Amygdala (tissue), 56 donors: ENCODE measurements at regions not wholly inside any gene's neighbourhood (a gene's known extent, or its start where the extent isn't known, plus 50 kb on each side); places are given as distances from the start of the nearest gene placed in this dataset.
"Not testable (repeated sequence)": the region's sequence is repeated elsewhere in the genome, so short reads cannot be mapped to it uniquely, and the experiment has no call there.

Source experiments
- DNase-seq, 56 donors: peaks; one replicate each; lab custom pipeline; 2025; lab: John Stamatoyannopoulos, UW

GRCh38 chr4:144362366-144362765 lies 221.8 kb upstream of the GYPA start:
- no peak for DNase-seq

- no peak for DNase-seq
Observed at GRCh38 chr4:144363890-144364289, 223.4 kb upstream of the GYPA start.

GRCh38 chr4:144366425-144366824 lies 225.9 kb upstream of the GYPA start:
- no peak for DNase-seq

GRCh38 chr4:144371485-144371884 lies 231.0 kb upstream of the GYPA start:
- no peak for DNase-seq

GRCh38 chr4:144374065-144374464 lies 233.5 kb upstream of the GYPA start:
- no peak for DNase-seq

- no peak for DNase-seq
Observed at GRCh38 chr4:144376866-144377265, 236.3 kb upstream of the GYPA start.

- DNase-seq = no peak
Observed at GRCh38 chr4:144384408-144384807, 243.9 kb upstream of the GYPA start.

GRCh38 chr4:144399927-144400326 lies 246.0 kb upstream of the HHIP start:
- DNase-seq = no peak

GRCh38 chr4:144402176-144402575 lies 243.8 kb upstream of the HHIP start:
- no peak for DNase-seq

GRCh38 chr4:144402999-144403398 lies 243.0 kb upstream of the HHIP start:
- no peak for DNase-seq

- no peak for DNase-seq
Observed at GRCh38 chr4:144403893-144404292, 242.1 kb upstream of the HHIP start.

- DNase-seq = no peak
Observed at GRCh38 chr4:144409525-144409924, 236.4 kb upstream of the HHIP start.

- DNase-seq = no peak
Observed at GRCh38 chr4:144410230-144410783, 235.6 kb upstream of the HHIP start.

- DNase-seq = no peak
Observed at GRCh38 chr4:144411119-144411518, 234.8 kb upstream of the HHIP start.

GRCh38 chr4:144411700-144412099 lies 234.3 kb upstream of the HHIP start:
- DNase-seq = no peak

GRCh38 chr4:144421056-144421455 lies 224.9 kb upstream of the HHIP start:
- no peak for DNase-seq

GRCh38 chr4:144421839-144422565 lies 224.0 kb upstream of the HHIP start:
- DNase-seq = no peak

GRCh38 chr4:144423930-144424329 lies 222.0 kb upstream of the HHIP start:
- DNase-seq = no peak

- not testable (repeated sequence) for DNase-seq
Observed at GRCh38 chr4:144426023-144426422, 219.9 kb upstream of the HHIP start.

- DNase-seq = no peak
Observed at GRCh38 chr4:144442713-144443112, 203.2 kb upstream of the HHIP start.

- no peak for DNase-seq
Observed at GRCh38 chr4:144449611-144450010, 196.3 kb upstream of the HHIP start.

GRCh38 chr4:144450526-144450925 lies 195.4 kb upstream of the HHIP start:
- no peak for DNase-seq
